GM12865 (cell line): ENCODE measurements at regions not wholly inside any gene's neighbourhood (a gene's known extent, or its start where the extent isn't known, plus 50 kb on each side); places are given as distances from the start of the nearest gene placed in this dataset.

ENCODE experiments used
- DNase-seq: peaks from one replicate; pipeline ENCODE4 v3.0.0; 2010; ENCODE audit warnings: low read depth
- H3K4me3 ChIP-seq: 2 replicates; pipeline ENCODE4 v1.5.1; 2011; ENCODE audit warnings: mild to moderate bottlenecking, low read depth, low read length, control low read depth
- TF ChIP-seq, protein P1 (sequence below): IDR thresholded peaks from 2 replicates; pipeline ENCODE4 v1.5.1; 2011; ENCODE audit warnings: low read length, control low read depth, low read depth, inconsistent platforms; ENCODE audit not compliant: insufficient read depth; ENCODE audit errors: missing control alignments

DNA sequence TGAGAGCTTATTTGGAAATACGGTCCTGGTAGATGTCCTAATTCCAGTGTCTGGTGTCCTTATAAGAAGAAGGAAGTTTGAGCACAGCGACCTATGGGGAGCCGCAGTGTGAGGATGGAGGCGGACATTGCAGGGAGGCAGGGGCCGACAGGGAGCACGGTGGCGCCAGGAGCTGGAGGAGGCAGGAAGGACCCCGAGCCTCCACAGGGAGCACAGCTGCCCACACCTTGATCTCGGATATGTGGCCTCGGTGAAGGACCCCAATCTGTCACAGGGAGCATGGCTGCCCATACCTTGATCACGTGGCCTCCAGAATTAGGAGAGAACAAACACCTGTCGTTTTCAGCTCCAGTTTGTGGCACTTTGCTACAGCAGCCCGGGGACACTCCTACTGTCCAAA lies 461.6 kb upstream of the SALL3 start:
- no peak for DNase-seq
- TF ChIP-seq, protein P1, sequence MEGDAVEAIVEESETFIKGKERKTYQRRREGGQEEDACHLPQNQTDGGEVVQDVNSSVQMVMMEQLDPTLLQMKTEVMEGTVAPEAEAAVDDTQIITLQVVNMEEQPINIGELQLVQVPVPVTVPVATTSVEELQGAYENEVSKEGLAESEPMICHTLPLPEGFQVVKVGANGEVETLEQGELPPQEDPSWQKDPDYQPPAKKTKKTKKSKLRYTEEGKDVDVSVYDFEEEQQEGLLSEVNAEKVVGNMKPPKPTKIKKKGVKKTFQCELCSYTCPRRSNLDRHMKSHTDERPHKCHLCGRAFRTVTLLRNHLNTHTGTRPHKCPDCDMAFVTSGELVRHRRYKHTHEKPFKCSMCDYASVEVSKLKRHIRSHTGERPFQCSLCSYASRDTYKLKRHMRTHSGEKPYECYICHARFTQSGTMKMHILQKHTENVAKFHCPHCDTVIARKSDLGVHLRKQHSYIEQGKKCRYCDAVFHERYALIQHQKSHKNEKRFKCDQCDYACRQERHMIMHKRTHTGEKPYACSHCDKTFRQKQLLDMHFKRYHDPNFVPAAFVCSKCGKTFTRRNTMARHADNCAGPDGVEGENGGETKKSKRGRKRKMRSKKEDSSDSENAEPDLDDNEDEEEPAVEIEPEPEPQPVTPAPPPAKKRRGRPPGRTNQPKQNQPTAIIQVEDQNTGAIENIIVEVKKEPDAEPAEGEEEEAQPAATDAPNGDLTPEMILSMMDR = no peak
- no peak overlapping the region for H3K4me3 ChIP-seq

- TF ChIP-seq, protein P1 = no peak
- DNase-seq = no peak
- no peak overlapping the region for H3K4me3 ChIP-seq
These were observed 460.8 kb upstream of the SALL3 start for GRCh38 chr18:78518805-78519204.

GRCh38 chr18:78519394-78520062 lies 460.1 kb upstream of the SALL3 start:
- H3K4me3 ChIP-seq = no peak overlapping the region
- no peak for DNase-seq
- TF ChIP-seq, protein P1 = no peak

GRCh38 chr18:78521136-78521535 lies 458.5 kb upstream of the SALL3 start:
- TF ChIP-seq, protein P1 = no peak
- no peak overlapping the region for H3K4me3 ChIP-seq
- DNase-seq = no peak

DNA sequence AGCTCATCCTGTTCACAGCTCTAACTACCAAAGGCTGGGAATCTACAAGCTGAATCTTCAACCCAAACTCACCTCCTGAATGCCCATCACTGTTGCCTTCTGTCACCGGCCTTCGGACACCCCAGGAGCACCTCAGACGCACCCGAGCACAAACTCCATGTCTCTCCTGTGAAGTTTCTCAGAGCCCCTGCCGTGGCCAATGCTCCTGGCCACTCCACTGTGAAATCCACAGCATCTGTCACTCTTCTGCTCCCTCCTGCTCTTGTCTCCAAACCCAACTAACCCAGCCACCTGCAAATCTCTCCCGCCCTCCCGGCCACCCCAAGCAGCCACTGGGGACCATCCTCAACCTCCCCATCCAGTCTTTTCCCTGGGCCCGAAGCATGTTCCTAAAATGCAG lies 457.9 kb upstream of the SALL3 start:
- no peak overlapping the region for H3K4me3 ChIP-seq
- TF ChIP-seq, protein P1 = no peak
- no peak for DNase-seq

- no peak overlapping the region for H3K4me3 ChIP-seq
- TF ChIP-seq, protein P1 = no peak
- no peak for DNase-seq
These were observed 457.1 kb upstream of the SALL3 start for GRCh38 chr18:78522507-78522906.

DNA sequence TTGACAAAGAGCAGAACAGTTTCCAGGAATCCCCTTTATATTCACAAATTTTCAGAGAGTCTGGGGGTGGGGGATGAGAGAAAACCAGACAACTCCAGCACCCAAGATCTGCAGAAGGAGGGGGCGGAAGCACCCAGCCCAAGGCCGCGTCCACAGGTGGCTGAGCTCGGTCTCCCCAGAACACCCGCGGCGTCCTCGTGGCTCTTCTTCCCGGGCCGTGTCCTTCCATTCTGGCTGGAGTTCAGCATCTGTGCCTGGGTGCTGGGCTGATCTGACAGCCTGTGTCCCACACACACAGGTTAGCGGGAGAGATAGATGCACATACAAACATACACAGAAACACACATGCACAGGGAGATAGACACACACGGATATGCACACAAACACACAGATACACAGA lies 455.8 kb upstream of the SALL3 start:
- TF ChIP-seq, protein P1 = no peak
- DNase-seq = no peak
- no peak overlapping the region for H3K4me3 ChIP-seq
